ENCODE measurements at regions not wholly inside any gene's neighbourhood (a gene's known extent, or its start where the extent isn't known, plus 50 kb on each side); places are given as distances from the start of the nearest gene placed in this dataset.

DNA sequence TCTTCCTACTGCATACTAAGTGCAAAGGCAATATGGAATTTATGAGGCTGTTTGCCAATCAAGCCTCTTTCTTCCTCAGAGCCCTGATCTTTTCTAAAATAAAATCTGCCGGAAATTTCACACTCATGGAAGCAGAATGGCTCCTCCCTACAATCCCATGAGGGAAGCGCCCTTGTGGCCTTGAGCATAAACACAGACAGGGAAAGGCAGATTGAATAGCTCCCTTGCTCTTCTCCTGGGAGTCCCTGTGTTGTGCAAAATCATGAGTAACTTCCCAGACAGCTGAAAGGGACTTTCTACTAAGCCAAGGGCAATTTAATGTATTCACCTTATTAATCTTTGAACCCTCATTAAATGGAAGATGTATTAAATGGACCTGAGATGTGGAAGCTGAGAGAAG, 226.1 kb upstream of the PIK3R1 start:
- TF ChIP-seq, protein P1, sequence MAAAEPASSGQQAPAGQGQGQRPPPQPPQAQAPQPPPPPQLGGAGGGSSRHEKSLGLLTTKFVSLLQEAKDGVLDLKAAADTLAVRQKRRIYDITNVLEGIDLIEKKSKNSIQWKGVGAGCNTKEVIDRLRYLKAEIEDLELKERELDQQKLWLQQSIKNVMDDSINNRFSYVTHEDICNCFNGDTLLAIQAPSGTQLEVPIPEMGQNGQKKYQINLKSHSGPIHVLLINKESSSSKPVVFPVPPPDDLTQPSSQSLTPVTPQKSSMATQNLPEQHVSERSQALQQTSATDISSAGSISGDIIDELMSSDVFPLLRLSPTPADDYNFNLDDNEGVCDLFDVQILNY (CRISPR knock-in tag; IDR thresholded peaks at IDR 0.05), result no peak
- TF ChIP-seq TCF7 (CRISPR knock-in tag; IDR thresholded peaks at IDR 0.05; ENCODE audit: low read depth), result no peak

Measured in WTC11 (cell line).